Lower leg skin (tissue), 4 donors: ENCODE measurements at regions not wholly inside any gene's neighbourhood (a gene's known extent, or its start where the extent isn't known, plus 50 kb on each side); places are given as distances from the start of the nearest gene placed in this dataset.
"Not testable (repeated sequence)": the region's sequence is repeated elsewhere in the genome, so short reads cannot be mapped to it uniquely, and the experiment has no call there.

Experiments
- DNase-seq, 2 donors: peaks; one replicate each; pipeline ENCODE4 v3.0.0-alpha.2; 2019; ENCODE audit warnings: low spot score in 2 of 2
- H3K4me3 ChIP-seq: fragments of 200-600 bp; sonication (generic); 2 replicates; pipeline ENCODE4 v1.5.1; 2017; ENCODE audit warnings: mild to moderate bottlenecking, low read depth; ENCODE audit not compliant: poor library complexity, severe bottlenecking
- POLR2A ChIP-seq, 2 donors: fragments of 450-650 bp; IDR thresholded peaks; one replicate each; pipeline ENCODE4 v1.6.1; 2016 to 2017; ENCODE audit warnings: antibody characterized with exemption in 2 of 2, mild to moderate bottlenecking in 1 of 2, moderate library complexity in 1 of 2
- WGBS, 2 donors: methylation state at CpG; one replicate each; pipeline ENCODE4 v1.1.5; 2018; 5-methylcytosine and 5-hydroxymethylcytosine counted together
- intact Hi-C: fragments of 100-400 bp; cut with DNase I; formaldehyde crosslinking; loops from one replicate; pipeline ENCODE4 v1.15.0; 2023; ENCODE audit warnings: low total_unique reads
- TF ChIP-seq, protein P1 (sequence below), 3 donors: fragments of 450-650 bp; IDR thresholded peaks; one replicate each; pipeline ENCODE4 v1.5.1; 2016; ENCODE audit warnings: antibody characterized with exemption in 3 of 3, mild to moderate bottlenecking in 3 of 3, moderate library complexity in 2 of 3

DNA sequence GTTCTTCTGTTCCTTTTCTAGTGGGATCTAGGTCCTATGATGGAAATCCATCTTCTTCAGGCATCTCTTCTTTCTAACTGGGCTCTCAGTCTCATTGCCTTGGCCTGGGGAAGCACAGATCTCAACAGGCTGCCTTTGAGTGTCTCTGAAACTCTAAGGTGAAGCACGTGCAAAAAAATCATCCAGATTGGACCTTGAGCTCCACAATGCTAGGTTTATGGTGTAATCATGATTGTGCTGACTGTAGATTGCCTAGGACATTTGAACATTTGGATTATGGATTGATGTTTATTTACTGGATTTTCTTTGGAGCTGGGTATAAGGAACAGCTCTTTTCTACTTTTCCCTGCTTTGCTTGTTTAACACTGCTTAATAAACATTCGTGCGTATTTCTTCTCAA is 191.5 kb upstream of the NR3C2 start:
- intact Hi-C loops: no loop called here
- WGBS, 2 donors: 93 to 94% methylated on average over 3 of the region's 3 CpGs
- no peak for DNase-seq
- TF ChIP-seq POLR2A (IDR thresholded peaks at IDR 0.05): no peak
- TF ChIP-seq, protein P1, sequence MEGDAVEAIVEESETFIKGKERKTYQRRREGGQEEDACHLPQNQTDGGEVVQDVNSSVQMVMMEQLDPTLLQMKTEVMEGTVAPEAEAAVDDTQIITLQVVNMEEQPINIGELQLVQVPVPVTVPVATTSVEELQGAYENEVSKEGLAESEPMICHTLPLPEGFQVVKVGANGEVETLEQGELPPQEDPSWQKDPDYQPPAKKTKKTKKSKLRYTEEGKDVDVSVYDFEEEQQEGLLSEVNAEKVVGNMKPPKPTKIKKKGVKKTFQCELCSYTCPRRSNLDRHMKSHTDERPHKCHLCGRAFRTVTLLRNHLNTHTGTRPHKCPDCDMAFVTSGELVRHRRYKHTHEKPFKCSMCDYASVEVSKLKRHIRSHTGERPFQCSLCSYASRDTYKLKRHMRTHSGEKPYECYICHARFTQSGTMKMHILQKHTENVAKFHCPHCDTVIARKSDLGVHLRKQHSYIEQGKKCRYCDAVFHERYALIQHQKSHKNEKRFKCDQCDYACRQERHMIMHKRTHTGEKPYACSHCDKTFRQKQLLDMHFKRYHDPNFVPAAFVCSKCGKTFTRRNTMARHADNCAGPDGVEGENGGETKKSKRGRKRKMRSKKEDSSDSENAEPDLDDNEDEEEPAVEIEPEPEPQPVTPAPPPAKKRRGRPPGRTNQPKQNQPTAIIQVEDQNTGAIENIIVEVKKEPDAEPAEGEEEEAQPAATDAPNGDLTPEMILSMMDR (IDR thresholded peaks at IDR 0.05): no peak
- no peak overlapping the region for H3K4me3 ChIP-seq

DNA sequence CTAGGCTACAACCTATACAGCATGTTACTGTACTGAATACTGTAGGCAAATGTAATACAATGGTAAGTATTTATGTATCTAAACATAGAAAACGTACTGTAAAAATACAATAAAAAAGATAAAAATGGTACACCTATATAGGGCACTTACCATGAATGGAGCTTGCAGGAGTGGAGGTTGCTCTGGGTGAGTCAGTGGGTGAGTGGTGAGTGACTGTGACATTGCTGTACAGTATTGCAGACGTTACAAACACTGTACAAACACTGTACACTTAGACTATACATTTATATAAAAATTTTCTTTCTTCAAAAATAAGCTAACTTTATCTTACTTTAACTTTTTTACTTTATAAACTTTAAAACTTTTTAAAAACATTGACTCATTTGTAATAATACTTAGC is 190.3 kb upstream of the NR3C2 start:
- DNase-seq: no peak
- intact Hi-C loops: no loop called here
- TF ChIP-seq, protein P1 (IDR thresholded peaks at IDR 0.05): no peak
- no peak for TF ChIP-seq POLR2A (IDR thresholded peaks at IDR 0.05)
- H3K4me3 ChIP-seq: no peak overlapping the region
- WGBS, 2 donors: 76 to 88% methylated on average over 2 of the region's 2 CpGs

DNA sequence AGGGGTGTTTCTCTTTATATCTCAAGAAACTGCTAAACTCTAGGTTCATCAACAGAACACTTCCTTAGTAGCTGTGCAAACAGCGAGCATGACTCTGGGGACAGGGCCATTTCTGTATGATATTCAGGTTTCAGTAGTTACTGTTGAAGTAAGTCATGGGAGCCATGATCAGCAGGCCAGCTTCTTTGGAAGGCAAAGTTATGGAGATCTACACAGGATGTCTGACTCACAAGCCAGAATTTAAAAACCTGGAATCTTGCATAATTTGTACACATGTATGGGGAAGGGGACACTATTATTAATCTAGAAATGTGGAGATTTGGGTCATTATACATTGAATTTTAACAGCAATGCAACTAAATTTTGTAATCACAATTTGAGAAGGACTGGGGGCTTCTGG is 187.8 kb upstream of the NR3C2 start:
- H3K4me3 ChIP-seq: no peak overlapping the region
- intact Hi-C loops: no loop called here
- TF ChIP-seq POLR2A (IDR thresholded peaks at IDR 0.05): no peak
- TF ChIP-seq, protein P1 (IDR thresholded peaks at IDR 0.05): no peak
- no peak for DNase-seq
- 89 to 91% methylated on average over 1 of the region's 1 CpG for whole genome bisulfite sequencing, 2 donors

DNA sequence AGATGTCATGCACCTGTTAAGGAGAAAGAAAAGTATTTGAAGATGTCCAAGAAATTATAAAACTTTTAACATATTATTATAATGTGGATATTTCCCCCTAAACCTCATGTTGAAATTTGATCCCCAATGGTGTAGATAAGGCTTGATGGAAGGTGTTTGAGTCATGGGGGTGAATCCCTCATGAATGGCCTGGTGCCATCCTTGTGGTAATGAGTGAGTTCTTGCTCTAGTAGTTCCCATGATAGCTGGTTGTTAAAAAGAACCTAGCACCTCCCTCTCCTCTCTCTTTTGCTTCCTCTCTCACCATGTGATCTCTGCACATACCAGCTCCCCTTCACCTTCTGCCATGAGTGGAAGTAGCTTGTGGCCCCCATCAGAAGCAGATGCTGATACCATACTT is 176.6 kb upstream of the NR3C2 start:
- DNase-seq: no peak
- intact Hi-C loops: no loop called here
- TF ChIP-seq POLR2A (IDR thresholded peaks at IDR 0.05): no peak
- TF ChIP-seq, protein P1 (IDR thresholded peaks at IDR 0.05): no peak
- no peak overlapping the region for H3K4me3 ChIP-seq

DNA sequence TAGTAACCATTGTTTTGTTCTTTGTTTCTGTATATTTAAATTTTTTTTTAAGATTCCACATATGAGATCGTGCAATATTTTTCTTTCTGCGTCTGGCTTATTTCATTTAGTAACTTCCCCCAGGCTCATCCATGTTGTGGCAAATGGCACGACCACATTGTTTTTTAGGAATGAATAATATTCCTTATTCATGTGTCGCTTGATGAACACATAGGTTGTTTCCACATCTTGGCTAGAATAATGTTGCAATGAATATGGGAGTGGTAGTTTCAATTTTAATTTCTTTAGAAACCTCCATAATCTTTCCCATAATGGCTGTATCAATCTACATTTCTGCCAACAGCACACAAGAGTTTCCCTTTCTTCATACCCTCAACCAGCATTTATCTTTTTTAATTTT is 166.8 kb upstream of the NR3C2 start:
- H3K4me3 ChIP-seq: no peak overlapping the region
- no peak for DNase-seq
- intact Hi-C loops: no loop called here
- no peak for TF ChIP-seq POLR2A (IDR thresholded peaks at IDR 0.05)
- TF ChIP-seq, protein P1 (IDR thresholded peaks at IDR 0.05): no peak
- 81 to 89% methylated on average over 4 of the region's 4 CpGs for WGBS, 2 donors

DNA sequence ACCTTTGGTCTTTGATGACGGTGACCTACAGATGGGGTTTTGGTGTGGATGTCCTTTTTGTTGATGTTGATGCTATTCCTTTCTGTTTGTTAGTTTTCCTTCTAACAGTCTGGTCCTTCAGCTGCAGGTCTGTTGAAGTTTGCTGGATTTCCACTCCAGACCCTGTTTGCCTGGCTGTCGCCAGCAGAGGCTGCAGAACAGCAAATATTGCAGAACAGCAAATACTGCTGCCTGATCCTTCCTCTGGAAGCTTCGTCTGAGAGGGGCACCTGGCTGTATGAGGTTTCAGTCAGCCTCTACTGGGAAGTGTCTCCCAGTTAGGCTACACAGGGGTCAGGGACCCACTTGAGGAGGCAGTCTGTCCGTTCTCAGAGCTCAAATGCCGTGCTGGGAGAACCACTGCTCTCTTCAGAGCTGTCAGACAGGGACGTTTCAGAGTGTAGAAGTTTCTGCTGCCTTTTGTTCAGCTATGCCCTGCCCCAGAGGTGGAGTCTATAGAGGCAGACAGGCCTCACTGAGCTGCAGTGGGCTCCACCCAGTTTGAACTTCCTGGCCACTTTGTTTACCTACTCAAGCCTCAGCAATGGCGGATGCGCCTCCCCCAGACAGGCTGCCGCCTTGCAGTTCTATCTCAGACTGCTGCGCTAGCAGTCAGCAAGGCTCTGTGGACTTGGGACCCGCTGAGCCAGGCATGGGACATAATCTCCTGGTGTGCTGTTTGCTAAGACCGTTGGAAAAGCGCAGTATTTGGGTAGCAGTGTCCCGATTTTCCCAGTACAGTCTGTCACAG is 156.4 kb upstream of the NR3C2 start:
- H3K4me3 ChIP-seq, DNase-seq, intact Hi-C loops: not testable (repeated sequence)
- 90% methylated on average over 14 of the region's 14 CpGs for WGBS, 2 donors
